CD14-positive monocyte (primary cell): ENCODE measurements at regions not wholly inside any gene's neighbourhood (a gene's known extent, or its start where the extent isn't known, plus 50 kb on each side); places are given as distances from the start of the nearest gene placed in this dataset.

Source experiments
- DNase-seq, 3 donors: peaks; one replicate each; pipeline ENCODE4 v3.0.0-alpha.2; 2011 to 2022
- H2AFZ ChIP-seq: 2 replicates; pipeline ENCODE4 v1.6.0; 2012; ENCODE audit warnings: mild to moderate bottlenecking, low read depth, low read length, inconsistent platforms; ENCODE audit not compliant: insufficient read depth, poor library complexity, severe bottlenecking
- H3K27ac ChIP-seq, 2 donors: 1 replicate in 1 of 2; 2 replicates in 1 of 2; pipeline ENCODE4 v1.5.1; 2012 to 2013; ENCODE audit warnings: low read length in 2 of 2, control low read depth in 1 of 2, inconsistent platforms in 1 of 2, low read depth in 1 of 2, mild to moderate bottlenecking in 1 of 2
- H3K27me3 ChIP-seq, 2 donors: one replicate each; pipeline versions ENCODE4 v1.6.0 to v1.6.1; 2011 to 2013; ENCODE audit warnings: low read length in 2 of 2; ENCODE audit not compliant: control insufficient read depth in 2 of 2, insufficient read depth in 2 of 2
- H3K36me3 ChIP-seq, 2 donors: replicated peaks in 1 of 2; 1 replicate in 1 of 2; 2 replicates in 1 of 2; pipeline versions ENCODE4 v1.5.1 to v1.6.1; 2012 to 2013; ENCODE audit warnings: low read length in 2 of 2, control low read depth in 1 of 2, inconsistent platforms in 1 of 2, mild to moderate bottlenecking in 1 of 2; ENCODE audit not compliant: insufficient read depth in 2 of 2, control insufficient read depth in 1 of 2
- H3K4me1 ChIP-seq, 2 donors: 1 replicate in 1 of 2; 2 replicates in 1 of 2; pipeline versions ENCODE4 v1.5.1 to v1.6.1; 2012 to 2013; ENCODE audit warnings: low read length in 2 of 2, control low read depth in 1 of 2, inconsistent platforms in 1 of 2, mild to moderate bottlenecking in 1 of 2, moderate library complexity in 1 of 2; ENCODE audit not compliant: insufficient read depth in 2 of 2, control insufficient read depth in 1 of 2
- H3K4me2 ChIP-seq: replicated peaks from 2 replicates; pipeline ENCODE3; 2012; ENCODE audit warnings: low read length, moderate library complexity, mild to moderate bottlenecking; ENCODE audit not compliant: poor library complexity, severe bottlenecking; ENCODE audit errors: extremely low read depth
- H3K4me3 ChIP-seq, 3 experiments: fragments of 200-600 bp in 1 of 3; sonication (generic) in 1 of 3; replicated peaks in 1 of 3; 1 replicate in 2 of 3; 2 replicates in 1 of 3; pipeline ENCODE4 v1.5.1; 2011 to 2013; ENCODE audit warnings: low read length in 3 of 3, mild to moderate bottlenecking in 3 of 3, control low read depth in 2 of 3, low read depth in 2 of 3, inconsistent platforms in 1 of 3, moderate library complexity in 1 of 3
- H3K79me2 ChIP-seq: 2 replicates; pipeline ENCODE4 v1.6.0; 2012; ENCODE audit warnings: mild to moderate bottlenecking, control low read depth, inconsistent platforms, low read length, moderate library complexity; ENCODE audit not compliant: insufficient read depth
- H3K9ac ChIP-seq: 2 replicates; pipeline ENCODE4 v1.6.0; 2017; ENCODE audit warnings: low read length, mild to moderate bottlenecking; ENCODE audit not compliant: insufficient read depth, poor library complexity, severe bottlenecking
- H3K9me3 ChIP-seq, 2 donors: replicated peaks in 1 of 2; 1 replicate in 1 of 2; 2 replicates in 1 of 2; pipeline versions ENCODE4 v1.5.1 to v1.6.1; 2012 to 2013; ENCODE audit warnings: low read length in 2 of 2, control low read depth in 1 of 2; ENCODE audit not compliant: control insufficient read depth in 1 of 2, insufficient read depth in 1 of 2
- H4K20me1 ChIP-seq: 2 replicates; pipeline ENCODE4 v1.6.0; 2012; ENCODE audit warnings: mild to moderate bottlenecking, low read length, control low read depth, moderate library complexity; ENCODE audit not compliant: insufficient read depth
- H3K27ac Mint-ChIP-seq, 7 donors: one replicate each; pipeline ENCODE4 v1.8.0; 2020; ENCODE audit warnings: mild to moderate bottlenecking in 7 of 7, mixed read lengths in 7 of 7, moderate library complexity in 6 of 7, inconsistent platforms in 2 of 7
- H3K27me3 Mint-ChIP-seq, 3 donors: one replicate each; pipeline ENCODE4 v1.8.0; 2021 to 2022; ENCODE audit warnings: low read depth in 3 of 3, mild to moderate bottlenecking in 3 of 3, mixed read lengths in 3 of 3, moderate library complexity in 3 of 3, inconsistent platforms in 1 of 3
- H3K36me3 Mint-ChIP-seq, 2 donors: one replicate each; pipeline ENCODE4 v1.8.0; 2020; ENCODE audit warnings: mixed read lengths in 2 of 2, inconsistent platforms in 1 of 2, mild to moderate bottlenecking in 1 of 2
- H3K4me1 Mint-ChIP-seq: one replicate; pipeline ENCODE4 v1.8.0; 2020; ENCODE audit warnings: mild to moderate bottlenecking, mixed read lengths
- H3K4me3 Mint-ChIP-seq, 2 donors: one replicate each; pipeline ENCODE4 v1.8.0; 2020; ENCODE audit warnings: mild to moderate bottlenecking in 2 of 2, mixed read lengths in 2 of 2, moderate library complexity in 1 of 2
- H3K9me3 Mint-ChIP-seq, 7 donors: one replicate each; pipeline ENCODE4 v1.8.0; 2020 to 2022; ENCODE audit warnings: mixed read lengths in 7 of 7, mild to moderate bottlenecking in 6 of 7, moderate library complexity in 6 of 7, inconsistent platforms in 2 of 7
- WGBS: methylation state at CpG from one replicate; pipeline ENCODE4 v1.1.5; 2013; ENCODE audit warnings: missing lambda C conversion rate; ENCODE audit not compliant: insufficient coverage; 5-methylcytosine and 5-hydroxymethylcytosine counted together
- intact Hi-C, 2 donors: fragments of 100-400 bp; cut with micrococcal nuclease; formaldehyde crosslinking; loops; one replicate each; pipeline versions ENCODE4 v1.15.0 to v1.15.1; 2023
- TF ChIP-seq, protein P1 (sequence below): fragments of 200-600 bp; IDR thresholded peaks from one replicate; pipeline ENCODE4 v1.8.0; 2022; ENCODE audit warnings: antibody characterized with exemption, mild to moderate bottlenecking

DNA sequence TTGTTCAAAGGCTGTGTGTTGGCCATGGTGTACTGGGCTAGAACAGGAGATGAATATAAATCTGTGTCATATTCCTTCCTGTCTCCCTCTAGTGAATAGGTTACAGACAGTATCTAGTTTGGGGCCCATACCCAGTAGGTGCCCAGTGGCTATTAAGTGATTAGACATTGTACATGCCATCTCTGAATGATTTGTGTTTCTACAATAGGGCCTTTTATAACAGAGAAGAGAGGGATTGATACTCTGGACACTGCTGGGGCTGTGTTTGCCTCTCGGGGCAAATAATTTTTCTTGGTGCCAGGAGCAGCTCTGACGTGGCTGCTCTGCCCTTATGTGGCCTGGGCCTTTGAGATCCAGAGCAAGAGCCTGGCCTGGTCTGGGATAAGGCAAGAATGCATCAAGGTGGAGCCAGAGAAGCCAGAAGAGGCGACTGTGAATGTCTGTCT lies 403.1 kb downstream of the SPRY2 start:
- Histone ChIP-seq H3K4me3 (no peak overlapping the region), H3K9me3 (no peaks in the 10 kb centered on the region), H3K79me2 (no peaks in the 10 kb centered on the region), H3K27ac (no peak overlapping the region), H2AFZ (no peak overlapping the region), H3K27me3 (no peaks in the 10 kb centered on the region), H3K36me3 (no peaks in the 10 kb centered on the region), H3K4me1 (no peaks in the 10 kb centered on the region), H4K20me1 (no peaks in the 10 kb centered on the region), H3K9ac (no peak overlapping the region), H3K4me2 (no peak overlapping the region)
- H3K27ac Mint-ChIP-seq: no peak overlapping the region
- DNase-seq: no peak
- peaks cover 0 to 7% (median 0%) of the 10 kb centered on the region in 7 donors for H3K9me3 Mint-ChIP-seq
- TF ChIP-seq, protein P1, sequence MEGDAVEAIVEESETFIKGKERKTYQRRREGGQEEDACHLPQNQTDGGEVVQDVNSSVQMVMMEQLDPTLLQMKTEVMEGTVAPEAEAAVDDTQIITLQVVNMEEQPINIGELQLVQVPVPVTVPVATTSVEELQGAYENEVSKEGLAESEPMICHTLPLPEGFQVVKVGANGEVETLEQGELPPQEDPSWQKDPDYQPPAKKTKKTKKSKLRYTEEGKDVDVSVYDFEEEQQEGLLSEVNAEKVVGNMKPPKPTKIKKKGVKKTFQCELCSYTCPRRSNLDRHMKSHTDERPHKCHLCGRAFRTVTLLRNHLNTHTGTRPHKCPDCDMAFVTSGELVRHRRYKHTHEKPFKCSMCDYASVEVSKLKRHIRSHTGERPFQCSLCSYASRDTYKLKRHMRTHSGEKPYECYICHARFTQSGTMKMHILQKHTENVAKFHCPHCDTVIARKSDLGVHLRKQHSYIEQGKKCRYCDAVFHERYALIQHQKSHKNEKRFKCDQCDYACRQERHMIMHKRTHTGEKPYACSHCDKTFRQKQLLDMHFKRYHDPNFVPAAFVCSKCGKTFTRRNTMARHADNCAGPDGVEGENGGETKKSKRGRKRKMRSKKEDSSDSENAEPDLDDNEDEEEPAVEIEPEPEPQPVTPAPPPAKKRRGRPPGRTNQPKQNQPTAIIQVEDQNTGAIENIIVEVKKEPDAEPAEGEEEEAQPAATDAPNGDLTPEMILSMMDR: no peak
- no peak overlapping the region for H3K4me3 Mint-ChIP-seq
- intact Hi-C loops: no loop called here
- peaks cover 0 to 4% (median 0%) of the 10 kb centered on the region in 3 donors for H3K27me3 Mint-ChIP-seq
- 100% methylated on average over 3 of the region's 3 CpGs for WGBS
- no peaks in the 10 kb centered on the region for H3K36me3 Mint-ChIP-seq
- peaks cover 3% of the 10 kb centered on the region for H3K4me1 Mint-ChIP-seq

DNA sequence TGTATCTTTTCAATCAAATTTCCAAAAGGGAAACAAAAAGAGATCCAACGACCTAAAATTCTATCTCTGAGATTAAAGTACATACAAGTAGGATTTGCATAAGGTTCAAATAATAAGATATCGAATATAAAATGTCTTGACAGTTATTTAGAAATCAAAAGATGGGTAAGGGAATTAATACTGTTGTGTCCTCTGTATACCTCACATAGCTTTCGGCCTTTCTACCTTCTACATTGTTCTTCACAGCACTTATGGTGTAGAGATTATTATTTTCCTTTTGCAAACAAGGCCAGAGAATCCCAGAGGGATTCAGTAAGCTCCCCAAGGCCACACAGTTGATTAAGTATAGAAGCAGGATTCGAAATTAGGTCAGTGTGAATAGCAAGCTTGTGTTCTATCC lies 403.6 kb downstream of the SPRY2 start:
- intact Hi-C loops: no loop called here
- Mint-ChIP-seq H3K4me1 (peaks cover 3% of the 10 kb centered on the region), H3K36me3 (no peaks in the 10 kb centered on the region), H3K27me3 (peaks cover 0 to 4% (median 0%) of the 10 kb centered on the region in 3 donors), H3K9me3 (peaks cover 0 to 7% (median 0%) of the 10 kb centered on the region in 7 donors), H3K4me3 (no peak overlapping the region), H3K27ac (no peak overlapping the region)
- Histone ChIP-seq H3K79me2 (no peaks in the 10 kb centered on the region), H3K4me3 (no peak overlapping the region), H3K27ac (no peak overlapping the region), H3K4me1 (no peaks in the 10 kb centered on the region), H4K20me1 (no peaks in the 10 kb centered on the region), H3K4me2 (no peak overlapping the region), H2AFZ (no peak overlapping the region), H3K9ac (no peak overlapping the region), H3K27me3 (no peaks in the 10 kb centered on the region), H3K36me3 (no peaks in the 10 kb centered on the region), H3K9me3 (no peaks in the 10 kb centered on the region)
- DNase-seq: no peak
- TF ChIP-seq, protein P1: no peak
- WGBS: no CpG with 5 or more reads among the region's 4 CpGs
